Ishikawa (cell line): ENCODE measurements at regions not wholly inside any gene's neighbourhood (a gene's known extent, or its start where the extent isn't known, plus 50 kb on each side); places are given as distances from the start of the nearest gene placed in this dataset.

Experiments used
- CEBPB ChIP-seq: IDR thresholded peaks from 2 replicates; pipeline ENCODE4 v1.6.1; 2012
- CREB1 ChIP-seq: IDR thresholded peaks from 2 replicates; pipeline ENCODE4 v1.6.1; 2012; ENCODE audit warnings: low read depth
- EGR1 ChIP-seq: IDR thresholded peaks from 2 replicates; pipeline ENCODE4 v1.6.1; 2012
- EP300 ChIP-seq: IDR thresholded peaks from 2 replicates; pipeline ENCODE4 v1.6.1; 2012; ENCODE audit warnings: borderline replicate concordance
- FOXM1 ChIP-seq: IDR thresholded peaks from 2 replicates; pipeline ENCODE4 v1.6.1; 2012; ENCODE audit warnings: low read depth, borderline replicate concordance
- NFIC ChIP-seq: IDR thresholded peaks from 2 replicates; pipeline ENCODE4 v1.6.1; 2012
- RAD21 ChIP-seq: IDR thresholded peaks from 2 replicates; pipeline ENCODE4 v1.6.1; 2012; ENCODE audit warnings: low read depth
- TAF1 ChIP-seq: IDR thresholded peaks from 2 replicates; pipeline ENCODE4 v1.6.1; 2012; ENCODE audit warnings: low read depth, mild to moderate bottlenecking
- TCF12 ChIP-seq: IDR thresholded peaks from 2 replicates; pipeline ENCODE4 v1.6.1; 2012; ENCODE audit warnings: low read depth
- TEAD4 ChIP-seq: IDR thresholded peaks from 2 replicates; pipeline ENCODE4 v1.6.1; 2012
- YY1 ChIP-seq: IDR thresholded peaks from 2 replicates; pipeline ENCODE4 v1.6.1; 2012; ENCODE audit warnings: low read depth
- ZBTB7A ChIP-seq: IDR thresholded peaks from 2 replicates; pipeline ENCODE4 v1.6.1; 2012; ENCODE audit warnings: low read depth
- TF ChIP-seq, protein P1 (sequence below): IDR thresholded peaks from 2 replicates; pipeline ENCODE4 v1.6.1; 2012
- TF ChIP-seq, protein P2 (sequence below): IDR thresholded peaks from 2 replicates; pipeline ENCODE4 v1.6.1; 2012
- TF ChIP-seq, protein P3 (sequence below): IDR thresholded peaks from 2 replicates; pipeline ENCODE4 v1.6.1; 2012; ENCODE audit warnings: low read depth, mild to moderate bottlenecking

DNA sequence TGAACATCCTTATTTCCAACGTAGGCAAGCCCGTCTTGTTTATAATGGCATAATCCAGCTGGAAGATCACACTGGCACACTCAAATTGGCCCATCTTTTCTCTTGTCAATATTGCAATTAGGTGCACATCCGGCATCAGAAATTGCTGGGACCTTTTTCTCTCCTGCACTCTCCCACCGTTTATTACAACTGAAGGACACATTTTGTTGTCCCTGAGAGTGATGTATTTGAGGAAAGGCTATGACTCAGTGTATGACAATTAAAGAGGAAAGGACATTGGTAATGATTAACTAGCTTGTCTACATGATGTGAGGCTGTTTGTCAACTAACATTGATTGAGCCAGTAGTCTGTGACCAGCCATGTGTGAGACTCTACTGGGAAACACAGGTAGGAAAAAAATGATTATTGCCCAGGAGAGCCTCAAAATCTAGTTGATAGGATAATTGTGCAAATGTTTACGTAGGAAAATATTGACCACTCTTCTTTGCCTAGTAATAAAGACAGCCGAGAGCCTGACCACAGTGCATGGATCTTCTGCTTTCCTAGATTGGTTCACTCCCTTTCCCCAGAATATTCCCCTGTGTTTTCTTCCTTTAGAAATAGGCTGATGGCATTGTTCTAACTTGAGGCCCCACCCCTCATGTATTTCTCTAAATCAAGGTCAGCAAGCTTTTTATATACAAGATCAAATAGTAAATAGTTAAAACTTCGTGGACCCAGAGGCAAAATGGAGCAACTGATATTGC is 230.0 kb upstream of the BTBD3 start:
- TF ChIP-seq, protein P1, sequence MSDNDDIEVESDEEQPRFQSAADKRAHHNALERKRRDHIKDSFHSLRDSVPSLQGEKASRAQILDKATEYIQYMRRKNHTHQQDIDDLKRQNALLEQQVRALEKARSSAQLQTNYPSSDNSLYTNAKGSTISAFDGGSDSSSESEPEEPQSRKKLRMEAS: no peak
- no peak for TF ChIP-seq TCF12

DNA sequence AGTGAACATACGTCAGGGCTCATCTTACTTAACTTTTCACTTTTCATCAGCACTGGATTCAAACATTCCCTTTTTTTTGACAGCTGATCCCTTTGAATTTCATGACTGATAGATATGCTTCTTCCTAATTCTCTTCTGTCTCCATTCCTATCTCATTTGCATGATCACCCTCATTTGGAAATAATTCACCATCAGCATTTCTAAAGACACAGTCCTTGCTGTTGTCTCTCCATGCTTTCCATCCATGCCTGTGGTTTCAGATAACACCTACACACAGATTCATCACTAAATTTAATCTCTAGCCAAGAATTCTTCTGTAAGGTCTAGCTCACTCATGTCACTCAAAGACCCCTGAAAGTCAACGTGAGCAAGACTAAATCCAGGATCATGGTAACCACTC is 228.4 kb upstream of the BTBD3 start:
- TF ChIP-seq EGR1: no peak
- TF ChIP-seq ZBTB7A: no peak
- TF ChIP-seq FOXM1: no peak
- TF ChIP-seq, protein P2, sequence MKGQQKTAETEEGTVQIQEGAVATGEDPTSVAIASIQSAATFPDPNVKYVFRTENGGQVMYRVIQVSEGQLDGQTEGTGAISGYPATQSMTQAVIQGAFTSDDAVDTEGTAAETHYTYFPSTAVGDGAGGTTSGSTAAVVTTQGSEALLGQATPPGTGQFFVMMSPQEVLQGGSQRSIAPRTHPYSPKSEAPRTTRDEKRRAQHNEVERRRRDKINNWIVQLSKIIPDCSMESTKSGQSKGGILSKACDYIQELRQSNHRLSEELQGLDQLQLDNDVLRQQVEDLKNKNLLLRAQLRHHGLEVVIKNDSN: no peak
- TF ChIP-seq, protein P3, sequence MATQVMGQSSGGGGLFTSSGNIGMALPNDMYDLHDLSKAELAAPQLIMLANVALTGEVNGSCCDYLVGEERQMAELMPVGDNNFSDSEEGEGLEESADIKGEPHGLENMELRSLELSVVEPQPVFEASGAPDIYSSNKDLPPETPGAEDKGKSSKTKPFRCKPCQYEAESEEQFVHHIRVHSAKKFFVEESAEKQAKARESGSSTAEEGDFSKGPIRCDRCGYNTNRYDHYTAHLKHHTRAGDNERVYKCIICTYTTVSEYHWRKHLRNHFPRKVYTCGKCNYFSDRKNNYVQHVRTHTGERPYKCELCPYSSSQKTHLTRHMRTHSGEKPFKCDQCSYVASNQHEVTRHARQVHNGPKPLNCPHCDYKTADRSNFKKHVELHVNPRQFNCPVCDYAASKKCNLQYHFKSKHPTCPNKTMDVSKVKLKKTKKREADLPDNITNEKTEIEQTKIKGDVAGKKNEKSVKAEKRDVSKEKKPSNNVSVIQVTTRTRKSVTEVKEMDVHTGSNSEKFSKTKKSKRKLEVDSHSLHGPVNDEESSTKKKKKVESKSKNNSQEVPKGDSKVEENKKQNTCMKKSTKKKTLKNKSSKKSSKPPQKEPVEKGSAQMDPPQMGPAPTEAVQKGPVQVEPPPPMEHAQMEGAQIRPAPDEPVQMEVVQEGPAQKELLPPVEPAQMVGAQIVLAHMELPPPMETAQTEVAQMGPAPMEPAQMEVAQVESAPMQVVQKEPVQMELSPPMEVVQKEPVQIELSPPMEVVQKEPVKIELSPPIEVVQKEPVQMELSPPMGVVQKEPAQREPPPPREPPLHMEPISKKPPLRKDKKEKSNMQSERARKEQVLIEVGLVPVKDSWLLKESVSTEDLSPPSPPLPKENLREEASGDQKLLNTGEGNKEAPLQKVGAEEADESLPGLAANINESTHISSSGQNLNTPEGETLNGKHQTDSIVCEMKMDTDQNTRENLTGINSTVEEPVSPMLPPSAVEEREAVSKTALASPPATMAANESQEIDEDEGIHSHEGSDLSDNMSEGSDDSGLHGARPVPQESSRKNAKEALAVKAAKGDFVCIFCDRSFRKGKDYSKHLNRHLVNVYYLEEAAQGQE: no peak
- TF ChIP-seq TAF1: no peak
- no peak for TF ChIP-seq TCF12

DNA sequence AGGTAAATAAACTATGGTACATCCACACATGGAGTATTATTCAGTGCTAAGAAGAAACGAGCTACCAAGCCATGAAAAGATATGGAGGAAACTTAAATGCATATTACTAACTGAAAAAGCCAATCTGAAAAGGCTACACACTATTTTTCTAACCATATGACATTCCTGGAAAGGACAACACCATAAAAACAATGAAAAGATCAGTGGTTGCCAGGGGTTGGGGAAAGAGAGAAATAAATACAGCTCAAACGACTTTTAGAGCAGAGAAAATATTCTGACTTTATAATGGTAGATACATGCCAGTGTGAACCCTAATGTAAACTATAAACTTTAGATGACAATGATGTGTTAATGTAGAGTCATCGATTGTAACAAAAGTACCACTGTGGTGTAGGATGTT is 225.9 kb upstream of the BTBD3 start:
- TF ChIP-seq TAF1 (no peak), YY1 (no peak), NFIC (no peak), CREB1 (no peak), ZBTB7A (no peak), CEBPB (no peak), TEAD4 (no peak), FOXM1 (no peak), RAD21 (no peak), EP300 (no peak), TCF12 (no peak), EGR1 (no peak)
- TF ChIP-seq, protein P3: no peak
- TF ChIP-seq, protein P2: no peak
- TF ChIP-seq, protein P1: no peak

DNA sequence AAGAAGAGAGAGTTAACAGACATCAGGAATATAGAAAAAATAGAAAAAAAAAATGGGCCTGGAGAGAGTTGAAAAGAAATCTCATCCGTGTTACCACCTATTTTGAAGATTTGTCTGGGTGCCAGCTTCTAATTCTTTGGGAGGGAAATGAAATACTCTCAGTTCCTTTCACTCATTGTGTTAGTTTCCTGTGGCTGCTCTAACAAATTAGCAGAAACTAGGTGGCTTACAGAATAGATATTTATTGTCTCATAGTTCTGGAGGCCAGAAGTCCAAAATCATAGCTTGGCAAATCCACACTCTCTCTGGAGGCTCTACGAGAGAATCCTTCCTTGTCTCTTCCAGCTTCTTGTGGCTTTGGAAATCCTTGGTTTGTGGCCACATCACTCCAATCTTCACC is 225.1 kb upstream of the BTBD3 start:
- TF ChIP-seq CEBPB (no peak), NFIC (no peak), FOXM1 (no peak)
- TF ChIP-seq, protein P3: no peak

DNA sequence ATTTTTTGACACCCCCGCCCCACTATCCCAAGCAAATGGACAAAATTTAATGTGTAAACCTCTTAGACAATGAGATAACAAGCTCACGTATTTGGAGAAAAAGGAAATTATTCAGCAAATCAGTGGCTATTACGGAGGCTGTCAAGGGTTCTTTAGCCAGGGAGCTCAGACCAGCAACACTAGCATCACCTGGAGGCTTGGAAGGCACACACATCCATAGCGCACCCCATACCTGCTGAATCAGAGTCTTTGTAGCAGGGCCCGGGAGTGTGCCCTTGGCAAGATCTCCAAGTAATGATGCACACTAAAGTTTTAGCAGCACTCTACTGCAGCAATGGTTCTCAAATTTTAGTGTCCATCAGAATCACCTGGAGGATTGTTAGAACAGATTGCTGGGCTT is 223.2 kb upstream of the BTBD3 start:
- no peak for TF ChIP-seq EP300
- TF ChIP-seq YY1: no peak
- TF ChIP-seq, protein P1: no peak
- TF ChIP-seq CREB1: no peak
- no peak for TF ChIP-seq TAF1
- TF ChIP-seq CEBPB: no peak
- no peak for TF ChIP-seq TCF12
